ENCODE measurements at regions not wholly inside any gene's neighbourhood (a gene's known extent, or its start where the extent isn't known, plus 50 kb on each side); places are given as distances from the start of the nearest gene placed in this dataset.

DNA sequence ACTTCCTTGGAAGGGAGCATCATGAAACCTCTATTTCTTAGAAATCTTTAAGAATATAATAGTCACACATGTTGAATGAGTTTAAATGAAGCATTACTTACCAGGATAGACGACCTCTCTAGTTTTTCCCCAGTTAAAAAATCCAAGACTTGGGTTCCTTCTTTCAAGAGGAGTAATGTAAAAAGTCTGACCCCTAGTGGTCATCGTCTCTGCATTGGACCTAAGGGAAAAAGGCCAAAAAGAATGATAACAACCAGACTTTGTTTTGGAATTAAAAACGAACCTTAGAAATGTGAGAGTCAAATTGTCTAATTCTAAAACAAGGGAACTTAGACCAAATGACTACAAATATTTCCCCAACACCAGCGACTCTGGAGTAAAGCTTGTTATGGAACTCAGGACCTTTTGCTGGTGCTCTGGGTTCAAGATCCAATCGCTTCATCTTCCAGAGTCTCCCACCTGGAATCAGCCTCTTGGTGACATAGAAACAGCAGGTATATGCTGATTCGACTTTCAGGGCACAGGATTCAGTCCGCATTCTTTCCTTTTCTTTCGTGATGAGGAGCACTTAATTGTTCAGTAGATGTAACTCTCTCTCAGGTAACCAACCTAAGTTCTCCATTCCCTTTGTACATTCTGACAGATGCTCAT lies 214.8 kb upstream of the TPRG1 start:
- no peaks in the 10 kb centered on the region for H3K4me1 ChIP-seq (ENCODE audit: insufficient read depth, low read length)
- H3K9me3 ChIP-seq (ENCODE audit: low read length), result no peaks in the 10 kb centered on the region
- H3K27ac ChIP-seq (ENCODE audit: low read depth, low read length), result no peak overlapping the region
- peak in 2 of 5 donors; percentile 23 to 30 for DNase-seq
- no peaks in the 10 kb centered on the region for H3K36me3 ChIP-seq (ENCODE audit: insufficient read depth, low read length)
- H3K4me3 Mint-ChIP-seq, result no peak overlapping the region
- H3K4me1 Mint-ChIP-seq, result peaks cover 1 to 2% (median 2%) of the 10 kb centered on the region in 3 donors
- H3K27ac Mint-ChIP-seq, result no peak overlapping the region
- no peaks in the 10 kb centered on the region for H3K9me3 Mint-ChIP-seq
- no peaks in the 10 kb centered on the region for H3K27me3 ChIP-seq (ENCODE audit: insufficient read depth, low read length, poor library complexity, severe bottlenecking)
- H3K36me3 Mint-ChIP-seq, result no peaks in the 10 kb centered on the region
- no peak overlapping the region for H3K4me3 ChIP-seq (ENCODE audit: low read length)
- ChIA-PET CTCF (interaction anchor here (0.9 to 8.4 kb wide), 6 partner anchors 8 to 1223 kb away, joined by 3 to 298 read pairs (median 4); no protein-coding TSS in a partner anchor), POLR2A (interaction anchor here (4.5 kb wide), 1 partner anchor 1217 kb away, joined by 41 read pairs; no protein-coding TSS in a partner anchor)
- no peaks in the 10 kb centered on the region for H3K27me3 Mint-ChIP-seq

DNA sequence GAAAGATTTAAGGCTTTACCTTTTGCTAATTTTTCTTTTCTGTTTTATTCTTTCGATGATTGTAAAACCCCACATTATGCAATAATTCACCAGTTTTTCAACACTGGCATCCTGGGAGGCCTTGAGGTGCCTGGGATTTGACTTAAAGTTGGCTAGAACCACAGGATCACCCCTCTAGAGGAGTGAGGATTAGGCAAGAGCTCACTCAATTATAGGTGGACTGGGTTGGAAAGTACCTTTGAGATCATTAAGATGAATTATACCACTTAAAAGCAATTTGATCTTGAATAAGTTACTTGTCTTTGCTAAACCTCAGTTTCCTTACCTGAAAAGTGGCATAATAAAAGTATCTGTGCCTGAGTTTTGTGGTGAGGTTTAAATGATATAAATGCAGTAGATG lies 212.8 kb upstream of the TPRG1 start:
- ChIA-PET POLR2A (no interaction called here), CTCF (interaction anchor here (1.2 kb wide), 1 partner anchor 1219 kb away, joined by 3 read pairs; no protein-coding TSS in a partner anchor)
- no peaks in the 10 kb centered on the region for H3K4me1 ChIP-seq (ENCODE audit: insufficient read depth, low read length)
- H3K36me3 ChIP-seq (ENCODE audit: insufficient read depth, low read length), result no peaks in the 10 kb centered on the region
- Mint-ChIP-seq H3K27ac (no peak overlapping the region), H3K4me1 (peaks cover 3 to 15% (median 11%) of the 10 kb centered on the region in 3 donors), H3K27me3 (no peaks in the 10 kb centered on the region), H3K36me3 (no peaks in the 10 kb centered on the region), H3K9me3 (no peaks in the 10 kb centered on the region), H3K4me3 (no peak overlapping the region)
- no peak overlapping the region for H3K4me3 ChIP-seq (ENCODE audit: low read length)
- H3K27ac ChIP-seq (ENCODE audit: low read depth, low read length), result no peak overlapping the region
- no peaks in the 10 kb centered on the region for H3K27me3 ChIP-seq (ENCODE audit: insufficient read depth, low read length, poor library complexity, severe bottlenecking)
- DNase-seq, result no peak
- no peaks in the 10 kb centered on the region for H3K9me3 ChIP-seq (ENCODE audit: low read length)

DNA sequence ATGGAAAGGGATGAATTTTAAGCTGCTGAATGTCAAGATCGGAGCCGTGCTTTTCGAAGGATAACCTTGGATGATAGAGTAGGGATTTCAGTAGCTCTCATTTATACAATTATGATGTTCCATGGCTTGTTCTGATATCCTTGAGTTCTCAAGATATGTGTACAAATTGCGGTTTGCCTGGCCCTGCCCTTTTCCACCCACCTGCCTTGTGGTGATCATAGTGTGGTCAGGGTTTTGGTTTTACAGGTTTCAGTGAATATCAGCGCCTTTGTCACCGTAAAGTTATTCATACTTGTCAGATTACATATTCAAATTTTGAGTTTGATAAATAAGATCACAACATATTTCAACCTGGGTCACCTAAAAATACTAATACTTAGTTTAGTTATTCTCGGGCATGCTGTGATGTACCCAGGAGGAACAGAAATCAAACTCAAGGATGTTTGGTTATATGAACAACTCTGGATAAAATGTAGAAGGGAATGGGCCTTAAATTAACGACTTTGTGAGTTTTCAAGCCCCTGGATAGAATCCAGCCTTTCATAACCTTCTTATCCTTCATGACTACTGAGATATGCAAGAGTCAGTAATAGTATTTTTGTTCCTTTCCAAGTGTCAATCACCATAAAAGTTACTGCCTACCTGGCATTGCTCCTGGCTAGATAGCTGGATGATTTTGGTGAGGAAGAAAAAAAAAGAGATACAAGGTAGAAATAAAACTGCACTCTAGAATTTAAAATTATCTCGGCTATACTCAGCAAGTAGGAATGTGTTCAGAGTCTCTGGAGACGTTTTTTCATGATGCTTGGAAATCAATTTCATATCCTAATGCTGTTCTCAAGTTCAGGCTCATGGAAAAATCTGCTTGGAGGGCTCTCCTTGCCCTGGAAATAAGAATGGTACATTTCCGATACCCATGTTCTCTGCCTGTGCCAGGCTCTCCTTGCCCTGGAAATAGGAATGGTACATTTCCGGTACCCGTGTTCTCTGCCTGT lies 209.2 kb upstream of the TPRG1 start:
- Histone ChIP-seq H3K27me3 (ENCODE audit: insufficient read depth, low read length, poor library complexity, severe bottlenecking) (no peaks in the 10 kb centered on the region), H3K9me3 (ENCODE audit: low read length) (no peaks in the 10 kb centered on the region), H3K27ac (ENCODE audit: low read depth, low read length) (no peak overlapping the region), H3K36me3 (ENCODE audit: insufficient read depth, low read length) (no peaks in the 10 kb centered on the region), H3K4me1 (ENCODE audit: insufficient read depth, low read length) (no peaks in the 10 kb centered on the region), H3K4me3 (ENCODE audit: low read length) (no peak overlapping the region)
- peak overlapping the region in 1 of 8 donors; percentile 8 for H3K27ac Mint-ChIP-seq
- peaks cover 0 to under 1% of the 10 kb centered on the region in 2 donors for H3K27me3 Mint-ChIP-seq
- DNase-seq, result no peak
- peaks cover 0 to 2% (median 0%) of the 10 kb centered on the region in 3 donors for H3K36me3 Mint-ChIP-seq
- POLR2A ChIA-PET, result no interaction called here
- CTCF ChIA-PET, result interaction anchor here (0.9 to 2.0 kb wide), 3 partner anchors 79 to 1224 kb away, joined by 3 to 6 read pairs (median 4); no protein-coding TSS in a partner anchor
- peaks cover 3 to 15% (median 11%) of the 10 kb centered on the region in 3 donors for H3K4me1 Mint-ChIP-seq
- peaks cover 0 to 1% (median 0%) of the 10 kb centered on the region in 5 donors for H3K9me3 Mint-ChIP-seq
- no peak overlapping the region for H3K4me3 Mint-ChIP-seq

DNA sequence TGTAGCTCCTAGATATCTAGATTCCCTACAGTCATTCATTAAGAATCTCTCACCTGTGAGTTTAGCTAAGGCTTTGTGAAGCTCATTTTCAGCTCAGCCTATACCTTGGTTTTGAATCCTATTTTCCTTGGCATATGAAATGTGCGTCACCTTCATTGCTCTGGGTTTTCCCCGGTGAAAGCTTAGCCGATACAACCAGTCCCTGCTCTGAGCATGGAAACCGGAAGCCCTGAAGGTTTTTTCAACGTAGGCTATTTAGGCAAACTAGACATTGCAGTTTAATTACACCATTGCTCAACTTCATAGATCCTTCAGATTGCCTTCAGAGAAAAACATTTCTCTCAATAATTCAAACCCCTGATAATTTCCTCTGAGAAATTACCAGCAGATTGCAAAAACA lies 206.8 kb upstream of the TPRG1 start:
- Histone ChIP-seq H3K27me3 (ENCODE audit: insufficient read depth, low read length, poor library complexity, severe bottlenecking) (no peaks in the 10 kb centered on the region), H3K4me3 (ENCODE audit: low read length) (no peak overlapping the region), H3K36me3 (ENCODE audit: insufficient read depth, low read length) (no peaks in the 10 kb centered on the region), H3K9me3 (ENCODE audit: low read length) (no peaks in the 10 kb centered on the region), H3K27ac (ENCODE audit: low read depth, low read length) (no peak overlapping the region), H3K4me1 (ENCODE audit: insufficient read depth, low read length) (no peaks in the 10 kb centered on the region)
- Mint-ChIP-seq H3K36me3 (peaks cover 0 to 2% (median 0%) of the 10 kb centered on the region in 3 donors), H3K27ac (no peak overlapping the region), H3K4me1 (peaks cover 3 to 15% (median 11%) of the 10 kb centered on the region in 3 donors), H3K4me3 (no peak overlapping the region), H3K9me3 (peaks cover 0 to 3% (median 0%) of the 10 kb centered on the region in 5 donors), H3K27me3 (peaks cover 1 to 2% of the 10 kb centered on the region in 2 donors)
- ChIA-PET POLR2A (no interaction called here), CTCF (interaction anchor here (1.0 to 1.4 kb wide), 2 partner anchors 9 to 11 kb away, joined by 4 to 7 read pairs; no protein-coding TSS in a partner anchor)
- no peak for DNase-seq

DNA sequence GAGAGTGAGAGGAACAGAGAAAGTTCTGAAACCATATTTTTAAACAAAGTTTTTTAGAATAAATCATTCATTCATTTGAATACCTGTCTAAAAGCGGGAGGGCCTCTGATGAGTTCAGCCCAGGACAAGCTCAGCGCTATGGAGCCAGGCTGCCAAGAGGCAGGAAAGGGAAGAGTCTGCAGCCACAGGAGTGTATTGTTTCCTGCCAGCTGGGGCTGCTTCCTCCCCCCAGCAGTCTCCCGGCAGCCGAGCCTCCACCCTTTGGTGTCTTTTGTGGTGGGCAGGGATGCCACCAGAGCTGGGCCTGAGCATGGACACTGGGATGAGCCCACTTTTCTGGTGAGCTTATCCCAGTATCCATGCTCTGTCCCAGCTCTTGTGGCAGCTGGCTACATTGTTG lies 199.5 kb upstream of the TPRG1 start:
- H3K36me3 ChIP-seq (ENCODE audit: insufficient read depth, low read length), result no peaks in the 10 kb centered on the region
- ChIA-PET POLR2A (no interaction called here), CTCF (interaction anchor here (0.9 to 5.5 kb wide), 3 partner anchors 15 to 1231 kb away, joined by 3 to 24 read pairs (median 4); no protein-coding TSS in a partner anchor)
- Mint-ChIP-seq H3K9me3 (peaks cover 0 to 3% (median 0%) of the 10 kb centered on the region in 5 donors), H3K4me3 (no peak overlapping the region), H3K36me3 (no peaks in the 10 kb centered on the region), H3K27me3 (peaks cover 2 to 3% of the 10 kb centered on the region in 2 donors), H3K4me1 (peaks cover 22 to 45% (median 43%) of the 10 kb centered on the region in 3 donors), H3K27ac (no peak overlapping the region)
- no peak for DNase-seq
- H3K9me3 ChIP-seq (ENCODE audit: low read length), result no peaks in the 10 kb centered on the region
- peaks cover 8% of the 10 kb centered on the region for H3K4me1 ChIP-seq (ENCODE audit: insufficient read depth, low read length)
- H3K27ac ChIP-seq (ENCODE audit: low read depth, low read length), result no peak overlapping the region
- H3K27me3 ChIP-seq (ENCODE audit: insufficient read depth, low read length, poor library complexity, severe bottlenecking), result no peaks in the 10 kb centered on the region
- no peak overlapping the region for H3K4me3 ChIP-seq (ENCODE audit: low read length)

DNA sequence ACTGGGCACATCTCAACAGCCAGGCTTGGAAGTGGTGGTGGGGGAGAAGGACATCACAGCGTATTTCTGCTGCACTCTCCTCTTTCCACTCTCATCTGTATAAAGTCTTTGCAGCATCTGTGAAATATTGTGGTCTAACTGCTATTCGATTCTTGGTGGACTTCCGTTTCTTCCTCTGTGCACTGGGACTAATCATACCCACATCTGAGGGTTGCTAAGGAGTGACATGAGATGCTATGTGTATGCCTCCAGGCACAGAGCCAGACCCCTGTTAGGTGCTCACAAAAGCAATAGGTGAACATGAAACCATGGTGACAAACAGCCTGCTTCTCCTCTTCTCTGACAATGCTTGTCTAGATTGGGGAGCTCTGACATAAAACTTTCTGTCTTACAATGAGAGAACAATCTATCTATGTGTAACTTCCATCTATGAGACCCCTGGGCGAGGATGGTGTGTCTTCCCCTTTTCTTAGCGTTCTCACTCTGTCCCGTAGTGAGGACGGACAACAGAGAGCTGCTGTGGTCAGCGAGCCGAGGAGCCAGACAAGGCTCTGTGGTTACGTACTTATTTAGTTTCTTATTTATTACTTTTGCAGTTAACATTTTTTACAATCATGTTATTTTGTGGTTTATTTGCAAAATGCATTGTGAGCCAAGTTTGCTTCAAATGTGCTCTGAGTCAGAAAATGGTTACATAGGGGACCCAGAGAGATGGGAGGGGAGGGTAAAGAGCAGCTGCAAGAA lies 196.7 kb upstream of the TPRG1 start:
- Histone ChIP-seq H3K4me3 (ENCODE audit: low read length) (no peak overlapping the region), H3K27me3 (ENCODE audit: insufficient read depth, low read length, poor library complexity, severe bottlenecking) (no peaks in the 10 kb centered on the region), H3K4me1 (ENCODE audit: insufficient read depth, low read length) (peaks cover 8% of the 10 kb centered on the region), H3K36me3 (ENCODE audit: insufficient read depth, low read length) (no peaks in the 10 kb centered on the region), H3K9me3 (ENCODE audit: low read length) (no peaks in the 10 kb centered on the region), H3K27ac (ENCODE audit: low read depth, low read length) (peak overlapping the region; percentile 51)
- Mint-ChIP-seq H3K4me3 (peak overlapping the region; percentile 1 to 86 (median 67)), H3K9me3 (peaks cover 0 to 1% (median 0%) of the 10 kb centered on the region in 5 donors), H3K27me3 (peaks cover 0 to 2% of the 10 kb centered on the region in 2 donors), H3K36me3 (no peaks in the 10 kb centered on the region), H3K4me1 (peaks cover 22 to 45% (median 43%) of the 10 kb centered on the region in 3 donors), H3K27ac (peak overlapping the region; percentile 30 to 96 (median 90))
- ChIA-PET CTCF (interaction anchor here (1.7 to 5.5 kb wide), 3 partner anchors 20 to 1234 kb away, joined by 3 to 24 read pairs (median 18); no protein-coding TSS in a partner anchor), POLR2A (no interaction called here)
- peak in 4 of 5 donors; percentile 1 to 77 (median 38) for DNase-seq

DNA sequence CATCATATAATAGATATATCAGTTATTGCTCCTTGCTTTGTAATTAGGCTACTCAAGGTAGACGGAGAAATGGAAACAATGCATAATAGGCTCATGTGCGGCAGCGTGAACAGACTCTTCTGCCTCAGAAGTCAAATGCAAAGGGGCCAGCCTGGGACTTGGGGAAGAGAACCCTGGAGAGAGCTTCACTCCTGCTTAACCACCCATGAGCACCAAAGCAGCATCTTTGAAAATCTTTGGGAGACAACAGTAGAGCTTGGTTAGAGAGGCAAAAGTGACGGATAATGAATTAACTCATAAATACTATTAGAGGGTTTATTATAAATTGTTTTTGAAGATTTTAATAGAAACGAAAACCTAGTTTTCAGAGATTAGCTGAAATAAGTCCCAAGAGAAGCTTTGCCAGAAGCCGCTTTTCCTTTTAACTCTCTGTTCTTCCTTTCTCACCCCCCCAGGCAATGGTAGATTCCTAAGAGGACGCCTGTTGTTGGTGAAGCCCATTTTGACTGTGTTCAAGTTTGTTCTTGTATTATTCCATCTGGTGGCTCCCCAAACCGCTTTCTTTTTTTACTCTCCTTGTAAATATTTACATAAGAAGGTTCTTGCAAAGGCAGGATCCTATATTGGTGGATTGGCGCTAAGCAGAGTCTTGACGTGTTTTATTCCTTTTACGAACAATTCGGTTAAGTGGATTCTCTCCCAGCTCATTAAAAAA lies 196.0 kb upstream of the TPRG1 start:
- no peaks in the 10 kb centered on the region for H3K27me3 ChIP-seq (ENCODE audit: insufficient read depth, low read length, poor library complexity, severe bottlenecking)
- peak overlapping the region; percentile 30 to 96 (median 90) for H3K27ac Mint-ChIP-seq
- H3K9me3 ChIP-seq (ENCODE audit: low read length), result no peaks in the 10 kb centered on the region
- H3K36me3 ChIP-seq (ENCODE audit: insufficient read depth, low read length), result no peaks in the 10 kb centered on the region
- CTCF ChIA-PET, result interaction anchor here (4.0 to 5.5 kb wide), 2 partner anchors 21 to 1235 kb away, joined by 18 to 24 read pairs; no protein-coding TSS in a partner anchor
- peak overlapping the region; percentile 51 for H3K27ac ChIP-seq (ENCODE audit: low read depth, low read length)
- POLR2A ChIA-PET, result no interaction called here
- H3K4me3 ChIP-seq (ENCODE audit: low read length), result no peak overlapping the region
- H3K36me3 Mint-ChIP-seq, result no peaks in the 10 kb centered on the region
- H3K4me1 Mint-ChIP-seq, result peaks cover 22 to 45% (median 43%) of the 10 kb centered on the region in 3 donors
- peaks cover 8% of the 10 kb centered on the region for H3K4me1 ChIP-seq (ENCODE audit: insufficient read depth, low read length)
- H3K27me3 Mint-ChIP-seq, result no peaks in the 10 kb centered on the region
- H3K4me3 Mint-ChIP-seq, result peak overlapping the region in 6 of 7 donors; percentile 48 to 86 (median 70)
- peaks cover 0 to 1% (median 0%) of the 10 kb centered on the region in 5 donors for H3K9me3 Mint-ChIP-seq
- no peak for DNase-seq
